ENCODE measurements at regions not wholly inside any gene's neighbourhood (a gene's known extent, or its start where the extent isn't known, plus 50 kb on each side); places are given as distances from the start of the nearest gene placed in this dataset.

GRCh38 chr11:11777897-11778296 lies 63.9 kb upstream of the USP47 start:
- TF ChIP-seq, protein P1, sequence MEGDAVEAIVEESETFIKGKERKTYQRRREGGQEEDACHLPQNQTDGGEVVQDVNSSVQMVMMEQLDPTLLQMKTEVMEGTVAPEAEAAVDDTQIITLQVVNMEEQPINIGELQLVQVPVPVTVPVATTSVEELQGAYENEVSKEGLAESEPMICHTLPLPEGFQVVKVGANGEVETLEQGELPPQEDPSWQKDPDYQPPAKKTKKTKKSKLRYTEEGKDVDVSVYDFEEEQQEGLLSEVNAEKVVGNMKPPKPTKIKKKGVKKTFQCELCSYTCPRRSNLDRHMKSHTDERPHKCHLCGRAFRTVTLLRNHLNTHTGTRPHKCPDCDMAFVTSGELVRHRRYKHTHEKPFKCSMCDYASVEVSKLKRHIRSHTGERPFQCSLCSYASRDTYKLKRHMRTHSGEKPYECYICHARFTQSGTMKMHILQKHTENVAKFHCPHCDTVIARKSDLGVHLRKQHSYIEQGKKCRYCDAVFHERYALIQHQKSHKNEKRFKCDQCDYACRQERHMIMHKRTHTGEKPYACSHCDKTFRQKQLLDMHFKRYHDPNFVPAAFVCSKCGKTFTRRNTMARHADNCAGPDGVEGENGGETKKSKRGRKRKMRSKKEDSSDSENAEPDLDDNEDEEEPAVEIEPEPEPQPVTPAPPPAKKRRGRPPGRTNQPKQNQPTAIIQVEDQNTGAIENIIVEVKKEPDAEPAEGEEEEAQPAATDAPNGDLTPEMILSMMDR (IDR thresholded peaks at IDR 0.05) = no peak
- TF ChIP-seq ZFX (IDR thresholded peaks at IDR 0.05; ENCODE audit: borderline replicate concordance) = no peak
